ENCODE measurements at regions not wholly inside any gene's neighbourhood (a gene's known extent, or its start where the extent isn't known, plus 50 kb on each side); places are given as distances from the start of the nearest gene placed in this dataset.

DNA sequence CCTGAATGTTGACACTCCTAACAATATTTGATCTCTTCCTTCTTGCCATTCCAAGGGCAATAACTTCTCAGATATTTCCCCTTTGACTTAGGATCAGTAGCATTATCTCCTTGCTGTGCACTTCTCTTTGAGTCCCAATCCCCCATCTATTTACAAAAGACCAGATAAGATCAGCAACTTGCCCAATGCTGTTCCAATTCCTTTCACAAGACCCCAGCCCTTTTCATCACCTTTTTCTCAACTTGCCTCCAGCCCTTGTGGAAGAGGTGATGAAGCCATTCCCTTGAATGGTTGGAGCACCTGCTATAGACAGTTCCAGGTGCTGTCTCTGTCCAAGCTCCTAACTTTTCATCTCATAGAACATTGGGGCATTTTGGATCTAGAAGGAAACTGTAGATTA is 51.1 kb upstream of the ARID5B start:
- Mint-ChIP-seq H3K27me3 (no peaks in the 10 kb centered on the region), H3K27ac (no peak overlapping the region), H3K9me3 (no peaks in the 10 kb centered on the region), H3K4me3 (no peak overlapping the region), H3K36me3 (ENCODE audit: low read depth) (no peaks in the 10 kb centered on the region), H3K4me1 (ENCODE audit: low read depth) (peaks cover 9% of the 10 kb centered on the region)
- DNase-seq: no peak

Measured in activated T-cell treated with anti-CD3 and anti-CD28 coated beads, Interleukin-2, amount 50 U/mL, for 24 hours (primary cell).